Chondrocyte (in vitro differentiated cells): ENCODE measurements at regions not wholly inside any gene's neighbourhood (a gene's known extent, or its start where the extent isn't known, plus 50 kb on each side); places are given as distances from the start of the nearest gene placed in this dataset.

Source experiments
- DNase-seq: peaks from one replicate; pipeline ENCODE4 v3.0.0; 2021; ENCODE audit warnings: mixed read lengths, low spot score
- H3K27ac Mint-ChIP-seq: one replicate; pipeline ENCODE4 v1.8.0; 2021; ENCODE audit warnings: mild to moderate bottlenecking, moderate library complexity, mixed read lengths; ENCODE audit not compliant: unreplicated experiment
- H3K27me3 Mint-ChIP-seq: 2 replicates; pipeline ENCODE4 v1.8.0; 2021; ENCODE audit warnings: low read depth, mixed read lengths
- H3K36me3 Mint-ChIP-seq: 2 replicates; pipeline ENCODE4 v1.8.0; 2021; ENCODE audit warnings: low read depth, mixed read lengths
- H3K4me1 Mint-ChIP-seq: 2 replicates; pipeline ENCODE4 v1.8.0; 2021; ENCODE audit warnings: low read depth, mild to moderate bottlenecking, mixed read lengths
- H3K4me3 Mint-ChIP-seq: one replicate; pipeline ENCODE4 v1.8.0; 2021; ENCODE audit warnings: mild to moderate bottlenecking, moderate library complexity, mixed read lengths; ENCODE audit not compliant: unreplicated experiment
- H3K9me3 Mint-ChIP-seq: 2 replicates; pipeline ENCODE4 v1.8.0; 2021; ENCODE audit warnings: low read depth, mixed read lengths
- TF ChIP-seq, protein P1 (sequence below): fragments of 200-600 bp; sonication (generic); IDR thresholded peaks from 2 replicates; pipeline ENCODE4 v1.5.0; 2021; ENCODE audit warnings: antibody characterized with exemption, mild to moderate bottlenecking, moderate library complexity

DNA sequence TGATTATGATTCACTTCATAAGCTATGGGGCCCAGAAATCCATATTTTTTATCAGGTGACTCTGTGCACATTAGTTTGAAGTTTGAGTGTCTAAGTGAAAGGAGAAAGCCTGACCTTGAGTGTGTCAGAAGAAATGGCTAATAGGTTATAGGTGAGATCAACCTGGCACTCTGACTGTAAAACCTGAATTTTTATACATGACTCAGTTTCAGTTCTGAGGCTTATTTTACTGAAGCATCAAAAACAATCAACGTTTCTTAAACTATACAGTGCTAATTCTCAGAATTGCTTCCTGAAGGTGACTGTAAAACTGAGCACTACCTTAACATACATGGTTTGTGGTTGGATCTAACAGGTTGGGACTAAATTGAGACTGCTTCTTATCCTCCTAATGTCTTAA lies 159.4 kb upstream of the AHR start:
- no peaks in the 10 kb centered on the region for H3K36me3 Mint-ChIP-seq
- peaks cover 40% of the 10 kb centered on the region for H3K4me1 Mint-ChIP-seq
- TF ChIP-seq, protein P1, sequence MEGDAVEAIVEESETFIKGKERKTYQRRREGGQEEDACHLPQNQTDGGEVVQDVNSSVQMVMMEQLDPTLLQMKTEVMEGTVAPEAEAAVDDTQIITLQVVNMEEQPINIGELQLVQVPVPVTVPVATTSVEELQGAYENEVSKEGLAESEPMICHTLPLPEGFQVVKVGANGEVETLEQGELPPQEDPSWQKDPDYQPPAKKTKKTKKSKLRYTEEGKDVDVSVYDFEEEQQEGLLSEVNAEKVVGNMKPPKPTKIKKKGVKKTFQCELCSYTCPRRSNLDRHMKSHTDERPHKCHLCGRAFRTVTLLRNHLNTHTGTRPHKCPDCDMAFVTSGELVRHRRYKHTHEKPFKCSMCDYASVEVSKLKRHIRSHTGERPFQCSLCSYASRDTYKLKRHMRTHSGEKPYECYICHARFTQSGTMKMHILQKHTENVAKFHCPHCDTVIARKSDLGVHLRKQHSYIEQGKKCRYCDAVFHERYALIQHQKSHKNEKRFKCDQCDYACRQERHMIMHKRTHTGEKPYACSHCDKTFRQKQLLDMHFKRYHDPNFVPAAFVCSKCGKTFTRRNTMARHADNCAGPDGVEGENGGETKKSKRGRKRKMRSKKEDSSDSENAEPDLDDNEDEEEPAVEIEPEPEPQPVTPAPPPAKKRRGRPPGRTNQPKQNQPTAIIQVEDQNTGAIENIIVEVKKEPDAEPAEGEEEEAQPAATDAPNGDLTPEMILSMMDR, result no peak
- no peaks in the 10 kb centered on the region for H3K27me3 Mint-ChIP-seq
- no peaks in the 10 kb centered on the region for H3K9me3 Mint-ChIP-seq
- H3K4me3 Mint-ChIP-seq, result no peak overlapping the region
- H3K27ac Mint-ChIP-seq, result no peak overlapping the region
- DNase-seq, result no peak

DNA sequence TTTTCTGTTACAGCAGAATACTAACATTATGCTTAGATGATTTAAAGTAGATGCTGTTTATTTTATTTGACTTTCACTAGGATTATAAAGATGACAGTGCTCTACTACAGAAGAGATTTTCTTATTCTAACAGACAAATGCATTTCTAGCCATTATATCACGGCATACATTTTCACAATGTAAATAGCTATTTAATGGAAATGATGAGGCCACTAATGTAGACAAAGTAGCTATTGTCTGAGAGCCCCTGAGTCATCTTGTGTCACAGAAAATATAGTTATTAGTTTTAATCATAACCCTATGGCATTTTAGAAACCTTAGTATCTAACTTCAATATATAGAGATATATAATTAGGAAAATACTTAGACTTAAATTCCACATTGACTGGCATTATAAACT lies 158.0 kb upstream of the AHR start:
- TF ChIP-seq, protein P1, result no peak
- Mint-ChIP-seq H3K9me3 (no peaks in the 10 kb centered on the region), H3K27me3 (no peaks in the 10 kb centered on the region), H3K4me1 (peaks cover 47% of the 10 kb centered on the region), H3K27ac (no peak overlapping the region), H3K36me3 (no peaks in the 10 kb centered on the region), H3K4me3 (no peak overlapping the region)
- DNase-seq, result no peak

DNA sequence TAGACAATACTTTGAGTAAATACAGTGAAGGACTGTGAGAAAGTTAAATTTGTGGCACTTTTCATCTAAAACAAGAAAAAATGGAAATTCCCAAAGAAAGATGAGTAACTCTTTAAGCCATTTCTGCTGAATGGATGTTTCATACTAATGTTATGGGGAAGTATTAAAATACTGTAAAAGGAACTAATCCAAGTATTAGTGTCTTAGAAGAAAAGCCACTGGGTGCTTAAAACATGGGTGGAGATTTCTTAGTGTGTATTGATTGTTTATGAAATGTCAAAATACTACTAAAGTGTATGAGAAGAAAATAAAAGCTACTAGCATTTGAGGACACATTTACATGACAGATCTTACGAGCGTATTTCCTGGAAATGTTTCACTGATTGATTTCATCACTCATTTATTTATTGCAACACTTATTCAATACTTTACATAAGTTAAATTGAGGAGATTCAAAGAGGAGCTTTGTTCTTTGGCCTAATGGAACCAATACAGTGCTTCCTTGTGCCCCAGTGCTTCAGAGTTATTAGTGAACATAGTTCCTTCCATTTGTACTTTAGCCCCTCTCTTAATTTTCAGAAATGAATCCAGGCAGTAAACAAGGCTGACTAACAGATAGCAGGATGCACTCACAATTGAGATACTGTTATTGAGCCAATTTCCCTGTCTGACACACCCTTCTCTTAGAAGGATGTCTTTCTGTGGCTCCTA lies 155.5 kb upstream of the AHR start:
- peak overlapping the region; percentile 36 for H3K4me3 Mint-ChIP-seq
- H3K27me3 Mint-ChIP-seq, result no peaks in the 10 kb centered on the region
- H3K9me3 Mint-ChIP-seq, result no peaks in the 10 kb centered on the region
- DNase-seq, result no peak
- H3K27ac Mint-ChIP-seq, result peak overlapping the region; percentile 80
- TF ChIP-seq, protein P1, result no peak
- peaks cover 57% of the 10 kb centered on the region for H3K4me1 Mint-ChIP-seq
- no peaks in the 10 kb centered on the region for H3K36me3 Mint-ChIP-seq

DNA sequence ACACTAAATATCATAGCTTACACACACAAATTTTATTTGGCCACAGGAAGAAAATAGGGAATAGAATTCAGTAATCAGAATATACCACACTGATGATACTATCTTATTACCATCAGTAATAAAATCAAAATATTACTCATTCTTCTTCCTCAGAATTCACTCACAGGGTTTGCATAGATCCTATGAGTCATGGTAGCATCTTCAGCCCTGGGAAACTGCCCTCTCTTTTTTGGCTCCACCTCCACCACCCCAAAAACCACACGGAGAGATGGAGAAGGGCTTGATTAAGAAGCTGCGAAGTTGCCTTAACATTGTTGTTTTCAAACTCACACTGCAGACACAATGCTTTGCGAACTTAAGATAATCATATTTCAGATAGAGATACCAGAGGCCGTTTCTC lies 154.1 kb upstream of the AHR start:
- TF ChIP-seq, protein P1, result no peak
- Mint-ChIP-seq H3K36me3 (no peaks in the 10 kb centered on the region), H3K27me3 (no peaks in the 10 kb centered on the region), H3K27ac (no peak overlapping the region), H3K4me1 (peaks cover 53% of the 10 kb centered on the region), H3K4me3 (no peak overlapping the region), H3K9me3 (no peaks in the 10 kb centered on the region)
- DNase-seq, result no peak

DNA sequence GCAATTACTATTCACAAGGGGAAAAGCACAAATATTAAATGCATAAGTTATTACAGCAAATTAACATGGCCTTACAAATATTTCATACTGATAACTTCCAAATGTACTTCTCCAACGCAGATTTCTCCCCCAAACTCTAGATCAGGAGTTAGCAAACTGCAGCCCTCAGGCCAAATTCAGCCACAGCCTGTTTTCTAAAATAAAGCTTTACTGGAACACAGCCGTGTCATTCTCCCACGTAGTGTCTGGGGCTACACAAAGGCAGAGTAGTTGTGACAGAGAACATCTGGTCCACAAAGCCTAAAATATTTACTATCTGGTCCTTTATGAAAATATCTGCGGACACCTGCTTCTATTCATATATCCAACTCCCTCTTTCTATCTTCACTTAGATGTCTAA lies 151.8 kb upstream of the AHR start:
- H3K4me3 Mint-ChIP-seq, result no peak overlapping the region
- no peaks in the 10 kb centered on the region for H3K27me3 Mint-ChIP-seq
- peaks cover 42% of the 10 kb centered on the region for H3K4me1 Mint-ChIP-seq
- TF ChIP-seq, protein P1, result no peak
- H3K36me3 Mint-ChIP-seq, result no peaks in the 10 kb centered on the region
- no peaks in the 10 kb centered on the region for H3K9me3 Mint-ChIP-seq
- DNase-seq, result no peak
- no peak overlapping the region for H3K27ac Mint-ChIP-seq
